HPDE6-E6E7 (cell line): ENCODE measurements at regions not wholly inside any gene's neighbourhood (a gene's known extent, or its start where the extent isn't known, plus 50 kb on each side); places are given as distances from the start of the nearest gene placed in this dataset.

ENCODE experiments used
- DNase-seq: peaks from one replicate; pipeline ENCODE4 v3.0.0; 2011; ENCODE audit warnings: missing footprints; ENCODE audit errors: extremely low spot score

- DNase-seq = no peak
These were observed 509.1 kb upstream of the FAT1 start for GRCh38 chr4:187232796-187233195.

GRCh38 chr4:187235456-187236170 is 512.0 kb upstream of the FAT1 start:
- no peak for DNase-seq

- DNase-seq = peak; percentile 13
These were observed 512.7 kb upstream of the FAT1 start for GRCh38 chr4:187236209-187236890.

GRCh38 chr4:187238646-187239045 is 515.0 kb upstream of the FAT1 start:
- no peak for DNase-seq

GRCh38 chr4:187251896-187252295 is 528.2 kb upstream of the FAT1 start:
- DNase-seq = no peak

- DNase-seq = no peak
These were observed 533.2 kb upstream of the FAT1 start for GRCh38 chr4:187256897-187257296.

GRCh38 chr4:187258651-187259401 is 535.2 kb upstream of the FAT1 start:
- DNase-seq = no peak

- DNase-seq = no peak
These were observed 545.3 kb upstream of the FAT1 start for GRCh38 chr4:187268940-187269339.

- no peak for DNase-seq
These were observed 546.5 kb upstream of the FAT1 start for GRCh38 chr4:187270154-187270553.

- no peak for DNase-seq
These were observed 548.2 kb upstream of the FAT1 start for GRCh38 chr4:187271848-187272247.

GRCh38 chr4:187274153-187274552 is 550.5 kb upstream of the FAT1 start:
- no peak for DNase-seq

GRCh38 chr4:187276736-187277408 is 553.2 kb upstream of the FAT1 start:
- DNase-seq = no peak

GRCh38 chr4:187283201-187283955 is 559.7 kb upstream of the FAT1 start:
- no peak for DNase-seq

GRCh38 chr4:187286525-187286924 is 562.9 kb upstream of the FAT1 start:
- no peak for DNase-seq

GRCh38 chr4:187289371-187289770 is 565.7 kb upstream of the FAT1 start:
- no peak for DNase-seq

GRCh38 chr4:187294861-187295260 is 571.2 kb upstream of the FAT1 start:
- DNase-seq = peak; percentile 12

- no peak for DNase-seq
These were observed 578.3 kb upstream of the FAT1 start for GRCh38 chr4:187301923-187302322.

- no peak for DNase-seq
These were observed 578.9 kb upstream of the FAT1 start for GRCh38 chr4:187302457-187303150.

- DNase-seq = no peak
These were observed 580.5 kb upstream of the FAT1 start for GRCh38 chr4:187304133-187304532.

GRCh38 chr4:187307131-187307530 is 583.5 kb upstream of the FAT1 start:
- no peak for DNase-seq

GRCh38 chr4:187309456-187309855 is 585.8 kb upstream of the FAT1 start:
- no peak for DNase-seq
